ENCODE measurements at regions not wholly inside any gene's neighbourhood (a gene's known extent, or its start where the extent isn't known, plus 50 kb on each side); places are given as distances from the start of the nearest gene placed in this dataset.

DNA sequence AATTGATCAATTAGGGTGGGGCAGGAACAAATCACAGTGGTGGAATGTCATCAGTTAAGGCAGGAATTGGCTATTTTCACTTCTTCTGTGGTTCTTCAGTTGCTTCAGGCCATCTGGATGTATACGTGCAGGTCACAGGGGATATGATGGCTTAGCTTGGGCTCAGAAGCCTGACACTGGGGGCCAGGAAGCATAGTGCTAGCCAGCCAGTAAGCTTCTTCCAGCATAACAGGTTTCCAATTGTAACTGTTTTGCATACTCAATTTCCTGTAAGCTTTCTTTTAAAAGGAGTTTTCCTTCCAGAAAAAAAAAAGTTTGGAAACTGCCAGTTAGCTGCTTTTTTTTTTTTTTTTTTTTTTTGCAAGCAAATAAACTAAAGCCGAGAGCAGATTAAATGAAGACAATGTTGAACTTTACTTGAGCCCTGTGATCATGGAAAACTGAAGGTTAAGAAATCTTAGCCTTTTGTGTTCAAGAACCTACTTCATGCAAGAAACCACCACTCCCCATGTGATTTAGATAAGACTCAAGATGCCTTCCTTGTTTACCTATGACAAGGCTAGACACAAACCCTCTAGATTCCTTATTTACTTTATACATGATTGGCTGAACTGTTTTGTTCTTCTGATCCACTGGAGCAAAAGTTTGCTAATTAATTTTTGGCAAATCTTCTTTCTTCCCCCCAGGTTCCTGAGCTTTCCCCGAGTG is 126.9 kb upstream of the LINC00305 start:
- DNase-seq = no peak

- DNase-seq = no peak
Measured at GRCh38 chr18:64273724-64274123, 124.8 kb upstream of the LINC00305 start.

DNA sequence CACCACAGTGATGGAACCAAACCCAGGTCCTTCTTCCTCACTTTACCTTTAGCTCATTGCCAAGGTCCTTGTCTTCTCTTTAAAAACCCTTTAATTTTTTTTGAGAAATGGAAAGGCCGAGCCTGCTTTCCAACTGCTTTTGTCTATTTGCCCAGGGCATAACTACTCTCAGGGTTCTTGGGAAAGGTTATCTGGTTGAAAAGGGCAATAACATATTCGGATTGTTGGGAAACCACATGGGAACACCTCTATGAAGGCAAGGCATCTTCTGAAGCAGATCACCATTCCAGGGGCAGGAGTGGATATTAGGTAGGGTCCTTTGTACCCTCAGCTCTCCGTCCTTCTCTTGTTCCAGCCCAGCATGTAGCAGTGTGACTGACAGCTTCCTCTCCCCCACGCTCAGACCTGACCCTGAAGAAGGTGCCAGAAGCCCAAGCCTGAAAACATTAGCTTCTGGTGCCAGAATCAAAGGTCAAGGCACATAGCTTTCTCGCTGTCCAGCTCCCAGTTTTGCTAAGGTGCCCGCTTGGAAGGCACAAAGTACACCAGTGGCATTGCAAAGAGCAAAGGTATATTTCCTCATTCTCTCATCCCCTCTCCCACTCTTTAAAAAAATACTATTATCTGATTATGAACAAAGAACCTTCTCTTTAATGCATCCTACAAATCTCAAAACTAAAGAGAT is 123.2 kb upstream of the LINC00305 start:
- no peak for DNase-seq

DNA sequence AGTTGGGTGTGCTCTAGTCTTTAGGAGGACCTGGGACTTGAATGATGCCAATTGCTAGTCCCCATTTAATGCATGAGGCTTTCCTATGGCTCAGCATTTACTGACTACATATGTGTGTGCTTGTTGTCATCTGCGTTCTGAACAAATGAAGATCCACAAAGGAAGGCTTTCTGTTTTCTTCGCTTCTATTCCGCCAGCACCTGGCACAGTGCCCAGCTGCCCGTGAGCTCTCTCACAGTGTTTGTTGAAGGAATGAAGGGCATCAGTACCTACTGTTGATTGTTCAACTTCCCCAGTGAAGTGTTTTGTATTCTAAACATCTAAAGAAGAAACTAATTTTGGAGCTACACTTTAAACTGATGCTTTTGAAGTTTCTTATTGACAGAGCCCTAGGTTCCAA is 122.4 kb upstream of the LINC00305 start:
- no peak for DNase-seq

GRCh38 chr18:64270608-64271007 is 121.7 kb upstream of the LINC00305 start:
- no peak for DNase-seq

GRCh38 chr18:64270121-64270520 is 121.2 kb upstream of the LINC00305 start:
- DNase-seq = peak; percentile 44

DNA sequence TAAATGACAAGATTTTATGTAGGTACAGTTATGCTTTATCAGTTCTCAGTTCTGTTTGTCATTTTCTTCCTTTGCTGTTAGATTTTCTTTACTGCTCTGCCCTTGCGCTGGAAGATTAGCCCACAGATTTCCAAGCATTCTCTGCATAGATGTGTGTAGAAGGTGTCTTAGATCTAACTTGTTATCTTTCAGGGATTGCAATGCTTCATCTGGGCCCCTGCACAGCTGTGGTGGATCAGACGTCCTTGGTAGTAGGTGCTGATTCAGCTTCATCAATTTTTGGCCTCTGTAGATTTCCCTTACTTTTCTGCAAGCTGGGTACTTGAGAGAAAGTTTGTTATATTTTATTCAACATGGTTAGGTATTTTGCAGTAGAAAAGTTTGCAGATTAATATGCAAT is 115.3 kb upstream of the LINC00305 start:
- no peak for DNase-seq

DNA sequence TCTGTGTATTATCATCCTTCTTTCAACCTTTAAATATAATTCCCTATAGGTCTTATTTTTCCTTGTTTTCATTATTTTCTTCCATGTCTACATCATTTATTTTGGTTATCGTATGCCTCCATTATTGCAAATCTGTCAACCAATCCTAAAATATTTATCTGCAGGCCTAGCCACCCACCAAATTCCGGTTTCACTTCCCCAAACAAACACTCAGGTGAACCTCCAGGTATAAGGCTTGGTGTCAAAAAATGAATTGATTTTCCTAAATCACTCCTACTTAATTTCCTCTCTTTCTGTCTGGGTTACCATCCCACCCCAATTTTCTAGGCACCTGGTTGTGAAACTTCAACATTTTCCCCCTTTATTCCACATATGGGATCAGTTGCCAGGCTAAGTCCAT is 111.9 kb upstream of the LINC00305 start:
- DNase-seq = no peak

- peak; percentile 36 for DNase-seq
Measured at GRCh38 chr18:64259871-64260270, 111.0 kb upstream of the LINC00305 start.

DNA sequence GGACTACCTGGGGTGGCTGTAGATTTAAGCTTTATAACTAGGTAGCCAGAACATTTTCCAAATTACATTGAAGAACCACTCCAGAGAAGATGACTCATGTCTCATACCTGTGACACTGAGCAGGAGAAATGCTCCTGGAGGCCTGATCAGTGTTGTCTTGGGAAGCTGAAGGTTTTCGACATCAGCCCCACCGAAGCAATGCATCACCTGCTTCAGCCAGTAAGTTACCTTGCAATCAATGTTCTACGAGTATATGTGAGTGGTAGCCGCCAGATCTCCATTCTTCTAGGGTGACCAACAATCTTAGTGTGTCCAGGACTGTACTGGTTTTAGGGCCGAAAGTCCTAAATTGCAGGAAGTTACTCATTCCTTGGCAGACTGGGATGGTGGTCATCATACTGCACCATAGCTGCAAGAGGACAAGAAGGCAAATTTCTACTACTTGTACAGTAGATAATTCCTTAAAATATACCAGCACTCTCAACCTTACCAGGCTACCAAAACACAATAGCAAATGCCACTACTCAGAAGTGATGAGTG is 109.3 kb upstream of the LINC00305 start:
- DNase-seq = no peak

- no peak for DNase-seq
Measured at GRCh38 chr18:64254399-64255093, 105.7 kb upstream of the LINC00305 start.

GRCh38 chr18:64253873-64254272 is 105.0 kb upstream of the LINC00305 start:
- DNase-seq = no peak

DNA sequence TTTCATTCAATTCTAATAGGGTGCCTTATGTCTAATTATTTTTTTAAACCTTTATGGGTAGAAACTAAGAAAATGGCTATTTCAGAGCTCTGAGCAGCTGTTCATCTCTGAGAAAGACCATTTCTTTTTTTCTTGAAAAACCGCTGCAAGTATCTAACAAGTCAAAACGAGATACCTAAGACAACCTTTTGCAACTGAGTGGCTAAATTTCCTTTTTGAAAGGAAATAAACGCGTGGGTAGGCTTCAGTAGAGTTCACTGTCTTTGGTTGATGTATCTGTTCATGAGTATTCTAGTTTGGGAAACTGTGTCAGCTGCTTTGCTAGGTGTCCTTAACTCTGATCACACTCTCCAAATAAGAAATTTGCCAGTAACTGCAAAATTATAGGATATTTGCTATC is 104.3 kb upstream of the LINC00305 start:
- DNase-seq = no peak

GRCh38 chr18:64248836-64249235 is 99.9 kb upstream of the LINC00305 start:
- DNase-seq = no peak

DNA sequence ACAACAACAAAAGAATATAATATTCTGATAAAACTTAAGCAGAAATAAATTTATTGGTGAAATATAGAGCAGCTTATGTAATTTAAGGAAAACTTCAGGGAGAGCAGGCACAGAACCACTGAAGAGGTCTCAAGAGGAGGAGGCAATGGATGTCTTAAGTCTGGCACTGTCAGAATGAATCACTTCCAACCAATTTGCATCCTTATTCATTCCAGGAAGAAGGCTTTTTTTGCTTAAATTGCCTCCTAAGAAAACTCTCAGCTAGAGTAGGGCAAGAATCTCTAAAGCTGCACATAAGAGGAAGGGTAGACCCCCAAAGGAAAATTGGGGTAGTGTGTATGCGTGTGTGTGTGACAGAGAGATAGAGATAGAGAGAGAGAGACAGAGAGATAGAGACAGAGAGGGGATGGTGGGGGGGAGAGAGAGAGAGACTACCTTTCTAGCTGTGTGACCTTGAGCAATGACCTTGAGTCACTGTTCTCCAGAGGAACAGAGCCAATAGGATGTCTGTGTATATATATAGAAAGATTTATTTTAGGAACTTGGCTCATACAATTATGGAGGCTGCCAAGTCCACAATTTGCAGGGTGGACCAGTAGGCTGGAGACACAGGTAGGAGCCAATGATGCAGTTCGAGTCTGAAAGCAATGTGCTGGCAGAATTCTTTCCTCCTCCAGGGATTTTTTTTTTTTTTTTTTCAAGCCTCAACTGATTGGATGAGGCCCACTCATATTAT is 96.4 kb upstream of the LINC00305 start:
- DNase-seq = no peak

DNA sequence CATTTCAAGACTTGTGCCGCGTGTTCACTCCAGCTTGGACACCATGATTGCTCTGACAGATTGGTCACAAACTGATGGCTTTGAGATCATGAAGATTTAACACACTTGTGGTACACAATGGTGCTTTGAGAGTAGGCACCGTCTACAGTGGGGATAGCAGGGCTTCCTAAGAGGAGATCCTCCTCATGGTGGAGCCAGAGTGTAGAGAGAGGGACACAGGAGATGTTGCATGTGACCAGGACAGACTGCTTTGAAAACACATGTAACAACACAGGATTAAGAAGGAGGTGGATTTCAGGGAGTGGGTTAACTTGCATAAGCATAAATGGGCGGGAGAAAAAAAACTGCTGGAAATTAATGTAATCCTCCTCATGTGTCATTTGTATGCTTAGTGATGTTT is 95.7 kb upstream of the LINC00305 start:
- DNase-seq = no peak

GRCh38 chr18:64240316-64240715 is 91.4 kb upstream of the LINC00305 start:
- no peak for DNase-seq

GRCh38 chr18:64238076-64238475 is 89.2 kb upstream of the LINC00305 start:
- no peak for DNase-seq

DNA sequence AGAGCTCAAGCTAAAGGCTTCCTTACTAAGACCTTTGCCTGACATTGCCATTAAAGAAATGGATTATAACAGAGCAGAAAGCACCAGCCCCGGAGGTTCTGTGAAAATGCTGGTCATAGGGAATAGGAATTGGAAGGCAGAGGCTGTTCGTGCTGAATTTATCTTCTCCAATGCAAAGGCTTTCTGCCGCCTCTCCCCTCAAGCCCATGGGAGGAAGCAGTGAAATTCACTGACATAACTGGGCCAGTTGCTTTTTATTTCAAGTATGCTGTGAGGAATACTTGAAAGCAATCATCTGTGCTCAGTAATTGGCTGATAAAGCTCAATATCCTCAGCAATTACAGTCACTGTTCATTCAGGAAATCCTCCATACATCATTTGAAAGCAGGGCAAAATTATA is 85.4 kb upstream of the LINC00305 start:
- DNase-seq = no peak

GRCh38 chr18:64233851-64234250 is 85.0 kb upstream of the LINC00305 start:
- DNase-seq = no peak

- no peak for DNase-seq
Measured at GRCh38 chr18:64220941-64221340, 72.1 kb upstream of the LINC00305 start.

- no peak for DNase-seq
Measured at GRCh38 chr18:64219517-64219916, 70.6 kb upstream of the LINC00305 start.

DNA sequence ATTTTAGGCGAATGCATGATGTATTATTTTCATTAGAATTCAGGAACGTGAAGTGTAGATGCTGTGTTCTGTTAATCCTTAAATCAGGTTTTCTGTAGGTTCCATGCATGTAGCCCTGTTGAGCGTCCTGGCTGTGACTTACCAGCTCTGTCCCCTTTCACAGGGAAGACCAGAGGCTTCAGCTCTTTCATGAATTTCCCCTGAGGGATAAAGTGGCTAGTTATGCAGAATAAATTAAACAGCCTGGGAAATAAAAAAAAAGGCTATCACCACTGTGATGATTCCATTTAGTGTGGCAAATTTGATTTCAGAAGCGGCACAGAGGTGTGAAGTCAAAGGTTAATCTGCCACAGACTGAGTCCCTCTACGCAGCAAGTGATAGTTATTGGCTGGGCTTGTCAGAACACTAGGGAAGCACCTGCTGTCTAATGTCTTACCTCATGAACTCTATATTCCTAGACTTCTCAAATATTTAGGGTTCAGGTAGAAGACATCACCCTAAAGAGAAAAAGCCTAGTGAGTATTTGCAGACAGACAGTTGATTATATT is 61.6 kb upstream of the LINC00305 start:
- no peak for DNase-seq

Data from GDM1 (cell line).